ENCODE measurements at regions not wholly inside any gene's neighbourhood (a gene's known extent, or its start where the extent isn't known, plus 50 kb on each side); places are given as distances from the start of the nearest gene placed in this dataset.
A peak's percentile ranks its signal among the peaks of the same experiment; 100 is the strongest.

GRCh38 chr20:58023346-58023745, 205.1 kb downstream of the ANKRD60 start:
- Mint-ChIP-seq H3K36me3 (ENCODE audit: low read depth) (no peaks in the 10 kb centered on the region), H3K9me3 (no peaks in the 10 kb centered on the region), H3K27ac (no peak overlapping the region), H3K4me1 (peaks cover under 1% of the 10 kb centered on the region), H3K27me3 (peaks cover 20% of the 10 kb centered on the region), H3K4me3 (no peak overlapping the region)
- DNase-seq, result no peak
- ATAC-seq, result no peak

GRCh38 chr20:58022711-58023110, 205.7 kb downstream of the ANKRD60 start:
- peaks cover 7% of the 10 kb centered on the region for H3K4me1 Mint-ChIP-seq
- DNase-seq (no peak), ATAC-seq (no peak)
- H3K27ac Mint-ChIP-seq, result no peak overlapping the region
- H3K9me3 Mint-ChIP-seq, result no peaks in the 10 kb centered on the region
- no peaks in the 10 kb centered on the region for H3K36me3 Mint-ChIP-seq (ENCODE audit: low read depth)
- peaks cover 18% of the 10 kb centered on the region for H3K27me3 Mint-ChIP-seq
- H3K4me3 Mint-ChIP-seq, result no peak overlapping the region

- Mint-ChIP-seq H3K4me3 (no peak overlapping the region), H3K27ac (no peak overlapping the region), H3K27me3 (peaks cover 22% of the 10 kb centered on the region), H3K4me1 (peaks cover 11% of the 10 kb centered on the region), H3K9me3 (no peaks in the 10 kb centered on the region), H3K36me3 (ENCODE audit: low read depth) (no peaks in the 10 kb centered on the region)
- ATAC-seq, result no peak
- DNase-seq, result no peak
These were observed 207.0 kb downstream of the ANKRD60 start for GRCh38 chr20:58021481-58021880.

GRCh38 chr20:58020656-58021454, 207.6 kb downstream of the ANKRD60 start:
- ATAC-seq (no peak), DNase-seq (no peak)
- no peak overlapping the region for H3K27ac Mint-ChIP-seq
- H3K27me3 Mint-ChIP-seq, result peaks cover 22% of the 10 kb centered on the region
- no peak overlapping the region for H3K4me3 Mint-ChIP-seq
- peaks cover 11% of the 10 kb centered on the region for H3K4me1 Mint-ChIP-seq
- no peaks in the 10 kb centered on the region for H3K9me3 Mint-ChIP-seq
- no peaks in the 10 kb centered on the region for H3K36me3 Mint-ChIP-seq (ENCODE audit: low read depth)

- no peak overlapping the region for H3K27ac Mint-ChIP-seq
- DNase-seq (no peak), ATAC-seq (no peak)
- H3K36me3 Mint-ChIP-seq (ENCODE audit: low read depth), result no peaks in the 10 kb centered on the region
- peaks cover 26% of the 10 kb centered on the region for H3K27me3 Mint-ChIP-seq
- H3K4me3 Mint-ChIP-seq, result no peak overlapping the region
- no peaks in the 10 kb centered on the region for H3K9me3 Mint-ChIP-seq
- peaks cover 15% of the 10 kb centered on the region for H3K4me1 Mint-ChIP-seq
These were observed 208.4 kb downstream of the ANKRD60 start for GRCh38 chr20:58019850-58020625.

- H3K9me3 Mint-ChIP-seq, result no peaks in the 10 kb centered on the region
- no peak for DNase-seq
- H3K27ac Mint-ChIP-seq, result no peak overlapping the region
These were observed 209.2 kb downstream of the ANKRD60 start for GRCh38 chr20:58019027-58019849.

GRCh38 chr20:58018590-58018989, 209.9 kb downstream of the ANKRD60 start:
- H3K36me3 Mint-ChIP-seq (ENCODE audit: low read depth), result no peaks in the 10 kb centered on the region
- peaks cover 26% of the 10 kb centered on the region for H3K4me1 Mint-ChIP-seq
- H3K4me3 Mint-ChIP-seq, result no peak overlapping the region
- H3K27ac Mint-ChIP-seq, result no peak overlapping the region
- peaks cover 22% of the 10 kb centered on the region for H3K27me3 Mint-ChIP-seq
- H3K9me3 Mint-ChIP-seq, result no peaks in the 10 kb centered on the region
- ATAC-seq (no peak), DNase-seq (no peak)

More at GRCh38 chr20:58019027-58019849, 209.2 kb downstream of the ANKRD60 start:
- ATAC-seq, result no peak
- H3K27me3 Mint-ChIP-seq, result peaks cover 21% of the 10 kb centered on the region
- H3K36me3 Mint-ChIP-seq (ENCODE audit: low read depth), result no peaks in the 10 kb centered on the region
- no peak overlapping the region for H3K4me3 Mint-ChIP-seq
- peaks cover 23% of the 10 kb centered on the region for H3K4me1 Mint-ChIP-seq

GRCh38 chr20:58017970-58018530, 210.4 kb downstream of the ANKRD60 start:
- Mint-ChIP-seq H3K36me3 (ENCODE audit: low read depth) (no peaks in the 10 kb centered on the region), H3K27me3 (peaks cover 27% of the 10 kb centered on the region), H3K4me1 (peaks cover 26% of the 10 kb centered on the region), H3K4me3 (no peak overlapping the region), H3K27ac (no peak overlapping the region), H3K9me3 (no peaks in the 10 kb centered on the region)
- ATAC-seq (peak; percentile 65), DNase-seq (peak; percentile 17)

- no peak for ATAC-seq
- peaks cover 26% of the 10 kb centered on the region for H3K4me1 Mint-ChIP-seq
- no peaks in the 10 kb centered on the region for H3K36me3 Mint-ChIP-seq (ENCODE audit: low read depth)
- peaks cover 28% of the 10 kb centered on the region for H3K27me3 Mint-ChIP-seq
- H3K27ac Mint-ChIP-seq, result no peak overlapping the region
- H3K4me3 Mint-ChIP-seq, result no peak overlapping the region
- no peak for DNase-seq
- no peaks in the 10 kb centered on the region for H3K9me3 Mint-ChIP-seq
These were observed 211.1 kb downstream of the ANKRD60 start for GRCh38 chr20:58017231-58017969.

GRCh38 chr20:58016779-58017178, 211.7 kb downstream of the ANKRD60 start:
- H3K9me3 Mint-ChIP-seq, result no peaks in the 10 kb centered on the region
- DNase-seq (no peak), ATAC-seq (no peak)
- peaks cover 28% of the 10 kb centered on the region for H3K27me3 Mint-ChIP-seq
- peaks cover 26% of the 10 kb centered on the region for H3K4me1 Mint-ChIP-seq
- no peak overlapping the region for H3K4me3 Mint-ChIP-seq
- no peak overlapping the region for H3K27ac Mint-ChIP-seq
- H3K36me3 Mint-ChIP-seq (ENCODE audit: low read depth), result no peaks in the 10 kb centered on the region

- H3K36me3 Mint-ChIP-seq (ENCODE audit: low read depth), result no peaks in the 10 kb centered on the region
- no peak overlapping the region for H3K4me3 Mint-ChIP-seq
- ATAC-seq (peak; percentile 79), DNase-seq (peak; percentile 8)
- H3K27ac Mint-ChIP-seq, result no peak overlapping the region
- peaks cover 26% of the 10 kb centered on the region for H3K4me1 Mint-ChIP-seq
- H3K9me3 Mint-ChIP-seq, result no peaks in the 10 kb centered on the region
- H3K27me3 Mint-ChIP-seq, result peaks cover 23% of the 10 kb centered on the region
These were observed 213.7 kb downstream of the ANKRD60 start for GRCh38 chr20:58014628-58015315.

GRCh38 chr20:58012731-58013510, 215.5 kb downstream of the ANKRD60 start:
- ATAC-seq (no peak), DNase-seq (no peak)
- Mint-ChIP-seq H3K27ac (no peak overlapping the region), H3K4me1 (peaks cover 21% of the 10 kb centered on the region), H3K4me3 (no peak overlapping the region), H3K9me3 (no peaks in the 10 kb centered on the region), H3K27me3 (peaks cover 27% of the 10 kb centered on the region), H3K36me3 (ENCODE audit: low read depth) (no peaks in the 10 kb centered on the region)

All from activated naive CD8-positive, alpha-beta T cell treated with anti-CD3 and anti-CD28 coated beads, Interleukin-2, amount 50 U/mL, for 24 hours (primary cell).